Endothelial cell of umbilical vein (primary cell): ENCODE measurements at regions not wholly inside any gene's neighbourhood (a gene's known extent, or its start where the extent isn't known, plus 50 kb on each side); places are given as distances from the start of the nearest gene placed in this dataset.

ENCODE experiments used
- CTCF ChIP-seq, 2 donors: IDR thresholded peaks; 1 replicate in 1 of 2; 2 replicates in 1 of 2; pipeline ENCODE4 v1.5.1; 2011; ENCODE audit warnings: low read length in 2 of 2, mild to moderate bottlenecking in 2 of 2, moderate library complexity in 2 of 2, control low read depth in 1 of 2, inconsistent platforms in 1 of 2, low read depth in 1 of 2; ENCODE audit not compliant: insufficient read depth in 1 of 2; ENCODE audit errors: extremely low read depth in 1 of 2
- EZH2 ChIP-seq: IDR thresholded peaks from 2 replicates; pipeline ENCODE4 v1.6.1; 2012; ENCODE audit warnings: borderline replicate concordance, low read depth, mild to moderate bottlenecking, moderate library complexity, low read length, inconsistent platforms; ENCODE audit not compliant: severe bottlenecking
- GATA2 ChIP-seq: IDR thresholded peaks from 2 replicates; pipeline ENCODE4 v1.7.0; 2011; ENCODE audit warnings: low read depth, mild to moderate bottlenecking, moderate library complexity, mixed read lengths, low read length; ENCODE audit not compliant: insufficient read length, insufficient read depth
- JUN ChIP-seq: IDR thresholded peaks from 2 replicates; pipeline ENCODE4 v1.6.1; 2011; ENCODE audit warnings: borderline replicate concordance, low read depth; ENCODE audit not compliant: insufficient read length, insufficient read depth
- MYC ChIP-seq: IDR thresholded peaks from one replicate; pipeline ENCODE4 v1.6.1; 2011; ENCODE audit warnings: mild to moderate bottlenecking, low read depth, low read length
- POLR2A ChIP-seq: IDR thresholded peaks from 2 replicates; pipeline ENCODE4 v1.6.1; 2012; ENCODE audit warnings: low read depth, mild to moderate bottlenecking, control low read depth, low read length
- POLR2AphosphoS5 ChIP-seq: IDR thresholded peaks from 2 replicates; pipeline ENCODE4 v1.6.1; 2012; ENCODE audit warnings: low read depth, mild to moderate bottlenecking, control low read depth, low read length, moderate library complexity; ENCODE audit not compliant: insufficient read depth

DNA sequence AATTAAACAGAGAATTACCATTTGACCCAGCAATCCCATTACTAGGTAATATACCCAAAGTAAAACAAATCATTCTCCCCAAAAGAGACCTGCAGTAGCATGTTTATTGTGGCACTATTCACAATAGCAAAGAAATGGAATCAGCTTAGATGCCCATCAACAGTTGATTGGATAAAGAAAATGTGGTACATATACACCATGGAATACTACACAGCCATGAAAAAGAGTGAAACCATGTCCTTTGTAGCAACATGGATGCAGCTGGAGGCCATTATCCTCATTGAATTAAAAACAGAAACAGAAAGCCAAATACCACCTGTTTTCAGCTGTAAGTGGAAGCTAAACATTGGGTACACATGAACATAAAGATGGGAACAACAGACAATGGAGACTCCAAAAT lies 1141.8 kb upstream of the AUTS2 start:
- TF ChIP-seq CTCF (IDR thresholded peaks at IDR 0.05; ENCODE audit: extremely low read depth in 1 of 2, insufficient read depth in 1 of 2, low read depth in 1 of 2, low read length in 2 of 2) (no peak), EZH2 (no peak), POLR2A (no peak), JUN (no peak), MYC (no peak), GATA2 (no peak), POLR2AphosphoS5 (no peak)
